ENCODE measurements at regions not wholly inside any gene's neighbourhood (a gene's known extent, or its start where the extent isn't known, plus 50 kb on each side); places are given as distances from the start of the nearest gene placed in this dataset.

- TF ChIP-seq CTCF (IDR thresholded peaks at IDR 0.05), result no peak
- TF ChIP-seq POLR2A (IDR thresholded peaks at IDR 0.05), result no peak
Measured at GRCh38 chr6:137637121-137637520, 142.9 kb upstream of the OLIG3 start.
